Activated CD4-positive, alpha-beta T cell treated with anti-CD3 and anti-CD28 coated beads, Interleukin-2, amount 50 U/mL, for 4 hours (primary cell): ENCODE measurements at regions not wholly inside any gene's neighbourhood (a gene's known extent, or its start where the extent isn't known, plus 50 kb on each side); places are given as distances from the start of the nearest gene placed in this dataset.

Experiments
- DNase-seq, 2 experiments: peaks; one replicate each; pipeline ENCODE4 v3.0.0-alpha.2; 2020

DNA sequence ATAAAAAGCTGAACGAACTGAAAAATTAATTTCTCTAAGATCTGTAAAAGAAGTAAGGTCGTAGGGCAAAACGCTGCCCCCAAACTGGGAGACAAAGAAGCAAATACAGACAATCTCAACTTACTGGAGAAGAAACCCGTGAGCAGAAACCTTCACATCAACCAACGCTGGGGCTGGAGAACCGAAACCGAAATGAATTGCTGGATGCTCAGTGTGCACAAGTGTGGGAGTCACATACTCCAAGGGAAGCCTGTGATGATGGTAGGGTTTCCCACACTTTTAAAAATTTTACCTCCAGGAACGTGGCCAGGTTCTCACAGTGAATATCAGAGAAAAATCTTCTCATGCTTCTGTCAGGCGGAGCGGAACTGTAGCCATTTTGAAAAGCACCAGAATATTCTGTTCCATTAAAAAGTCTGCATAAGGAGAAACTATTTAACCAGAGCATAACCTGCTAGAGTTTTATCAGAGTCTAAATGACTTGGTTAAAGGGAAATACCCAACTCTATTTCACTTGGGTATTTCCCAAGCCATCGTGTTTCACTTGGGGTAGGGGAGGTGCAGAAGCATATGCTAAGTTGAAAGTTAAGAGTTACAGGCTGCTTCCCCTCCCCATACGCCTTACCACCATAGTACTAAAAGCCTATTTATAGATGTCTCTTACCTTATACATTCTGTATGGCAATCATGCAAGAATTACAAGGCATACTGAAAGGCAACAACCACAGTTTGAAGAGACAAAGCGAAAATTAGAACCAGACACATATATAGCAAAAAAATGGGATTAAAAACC lies 110.5 kb upstream of the SLITRK1 start:
- no peak for DNase-seq

GRCh38 chr13:83987394-83987793 lies 105.1 kb upstream of the SLITRK1 start:
- DNase-seq = no peak

- DNase-seq = no peak
These were observed 102.5 kb upstream of the SLITRK1 start for GRCh38 chr13:83984793-83985192.

DNA sequence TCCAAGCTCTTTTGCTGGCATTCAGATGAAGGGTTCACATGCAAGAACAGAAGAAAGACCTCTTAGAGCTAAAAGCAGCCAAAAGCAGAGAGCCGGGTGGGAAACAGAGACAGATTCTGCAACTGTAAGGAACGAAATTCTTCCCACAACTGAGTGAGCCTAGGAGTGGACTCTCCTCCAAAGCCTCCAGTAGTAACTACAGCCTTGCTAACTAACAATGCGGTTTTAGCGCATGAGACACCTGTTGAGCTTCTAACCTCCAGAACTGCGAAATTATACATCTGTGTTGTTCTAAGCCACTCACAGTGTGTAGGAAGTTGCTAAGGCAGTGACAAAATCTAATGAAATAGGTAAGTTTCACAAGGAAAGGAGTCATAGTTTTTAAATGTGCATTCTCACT lies 98.1 kb upstream of the SLITRK1 start:
- DNase-seq = no peak

- no peak for DNase-seq
These were observed 93.4 kb upstream of the SLITRK1 start for GRCh38 chr13:83975655-83976165.

- no peak for DNase-seq
These were observed 76.3 kb upstream of the SLITRK1 start for GRCh38 chr13:83958531-83958930.

GRCh38 chr13:83955011-83955410 lies 72.7 kb upstream of the SLITRK1 start:
- DNase-seq = no peak

GRCh38 chr13:83953916-83954315 lies 71.6 kb upstream of the SLITRK1 start:
- no peak for DNase-seq

DNA sequence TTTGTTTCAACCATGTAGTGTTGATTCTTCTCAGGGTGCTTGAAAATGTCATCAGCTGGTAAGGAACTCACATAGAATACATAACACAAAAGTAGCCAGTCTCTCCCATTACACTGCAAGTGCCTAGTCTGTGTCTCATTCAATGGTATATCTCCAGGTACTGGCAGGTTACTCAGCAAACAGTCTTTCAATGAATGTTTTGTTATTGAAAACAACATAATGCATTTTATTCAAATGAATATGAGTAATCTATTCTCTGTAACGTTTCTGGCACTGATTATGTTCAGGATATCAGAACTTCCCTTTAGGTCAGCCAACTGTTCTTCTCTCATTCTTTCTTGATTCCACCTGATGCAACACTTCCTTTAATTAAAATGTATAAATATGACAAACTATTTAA lies 68.0 kb upstream of the SLITRK1 start:
- no peak for DNase-seq

GRCh38 chr13:83943530-83944279 lies 61.4 kb upstream of the SLITRK1 start:
- no peak for DNase-seq

DNA sequence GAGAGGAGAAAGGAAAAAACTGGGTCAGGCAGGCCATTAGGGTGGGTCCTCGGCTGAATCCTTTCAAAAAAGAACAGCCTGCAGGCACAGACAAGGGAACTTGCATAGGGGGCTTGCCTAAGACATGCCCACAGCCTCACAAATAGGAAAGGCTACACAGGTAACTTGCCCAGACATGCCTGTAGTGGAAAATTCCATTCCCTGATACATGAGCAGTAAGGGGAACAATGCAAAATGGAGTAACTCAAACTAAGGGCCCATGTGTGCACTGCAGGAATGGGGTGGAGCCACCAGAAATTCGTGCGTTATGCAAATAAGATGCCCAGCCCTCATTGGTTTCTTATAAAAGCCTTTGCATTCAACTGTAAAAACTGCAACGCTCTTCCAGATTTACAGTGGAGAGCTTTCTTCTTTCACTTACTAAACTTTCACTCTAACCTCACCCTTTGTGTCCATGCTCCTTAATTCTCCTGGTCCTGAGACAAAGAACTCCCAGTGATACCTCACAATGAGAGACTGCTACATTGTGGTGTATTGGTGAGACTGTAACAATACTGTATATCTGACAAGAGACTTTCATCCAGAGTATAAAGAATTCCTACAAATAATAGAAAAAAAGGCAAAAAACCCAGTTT lies 59.5 kb upstream of the SLITRK1 start:
- DNase-seq = no peak

DNA sequence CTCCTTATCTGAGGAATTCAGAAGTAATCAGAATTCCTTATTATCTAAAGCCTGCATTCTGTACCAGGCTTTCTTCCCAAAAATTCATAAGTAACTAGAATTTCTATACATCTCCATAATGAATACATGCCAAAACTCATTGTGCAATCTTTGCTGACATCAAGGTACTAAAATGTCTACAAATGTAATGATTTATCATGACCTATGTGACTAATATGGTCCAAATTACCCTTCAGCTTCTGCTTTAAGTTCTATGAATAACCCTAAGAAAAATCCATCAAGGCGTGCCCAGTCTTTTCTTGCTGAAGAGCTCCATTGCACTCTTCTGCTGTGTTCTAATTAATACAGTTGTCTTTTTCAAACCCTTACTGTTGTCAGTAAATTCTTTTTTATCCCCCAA lies 58.5 kb upstream of the SLITRK1 start:
- DNase-seq = no peak

DNA sequence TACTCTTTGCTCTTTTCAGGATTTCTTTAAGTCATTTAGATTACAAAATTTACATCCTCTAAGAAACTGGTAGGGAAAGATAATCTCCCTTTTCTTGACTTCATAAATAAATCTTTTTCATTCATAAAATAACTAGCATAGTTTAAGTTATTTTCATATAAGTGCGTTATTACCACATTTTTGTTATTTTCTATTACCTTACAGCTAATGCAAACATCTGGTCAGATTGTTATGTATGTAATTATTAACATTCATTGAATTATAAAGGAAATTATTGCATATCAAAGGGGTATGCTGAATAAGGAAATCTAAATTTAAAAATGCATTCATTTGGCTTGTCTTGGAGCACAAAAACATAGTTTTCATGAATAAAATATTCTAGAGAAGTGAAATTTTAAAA lies 55.3 kb upstream of the SLITRK1 start:
- DNase-seq = no peak

- no peak for DNase-seq
These were observed 53.3 kb upstream of the SLITRK1 start for GRCh38 chr13:83935566-83935965.
